Stimulated activated CD8-positive, alpha-beta memory T cell treated with anti-CD3 and anti-CD28 coated beads, Interleukin-7, amount 100 ng/mL, for 1 hour (primary cell): ENCODE measurements at regions not wholly inside any gene's neighbourhood (a gene's known extent, or its start where the extent isn't known, plus 50 kb on each side); places are given as distances from the start of the nearest gene placed in this dataset.

Experiments
- DNase-seq, 2 donors: peaks; one replicate each; pipeline ENCODE4 v3.0.0-alpha.2; 2020; ENCODE audit warnings: low read depth in 2 of 2

- DNase-seq: no peak
Observed at GRCh38 chr9:120001536-120001935, 578.4 kb downstream of the CDK5RAP2 start.

DNA sequence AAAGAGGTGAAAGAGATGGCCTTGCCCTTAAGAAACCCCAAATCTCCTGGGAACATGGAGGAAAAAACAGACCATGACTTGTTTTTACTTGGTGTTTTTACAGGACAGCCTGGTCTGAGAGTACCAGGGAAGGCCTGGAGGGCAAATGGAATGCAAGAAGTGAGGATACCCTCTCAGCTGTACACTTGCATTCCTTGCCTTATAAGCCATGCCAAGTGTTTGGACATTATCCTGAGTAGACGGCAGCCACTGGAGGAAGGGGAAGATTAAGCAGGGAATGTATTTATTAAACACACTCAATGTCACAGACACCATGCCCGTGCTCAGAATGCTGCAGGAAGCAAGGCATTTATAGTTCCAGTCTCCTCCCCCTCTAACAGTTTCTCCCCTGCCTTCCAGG lies 581.4 kb downstream of the CDK5RAP2 start:
- DNase-seq: no peak

DNA sequence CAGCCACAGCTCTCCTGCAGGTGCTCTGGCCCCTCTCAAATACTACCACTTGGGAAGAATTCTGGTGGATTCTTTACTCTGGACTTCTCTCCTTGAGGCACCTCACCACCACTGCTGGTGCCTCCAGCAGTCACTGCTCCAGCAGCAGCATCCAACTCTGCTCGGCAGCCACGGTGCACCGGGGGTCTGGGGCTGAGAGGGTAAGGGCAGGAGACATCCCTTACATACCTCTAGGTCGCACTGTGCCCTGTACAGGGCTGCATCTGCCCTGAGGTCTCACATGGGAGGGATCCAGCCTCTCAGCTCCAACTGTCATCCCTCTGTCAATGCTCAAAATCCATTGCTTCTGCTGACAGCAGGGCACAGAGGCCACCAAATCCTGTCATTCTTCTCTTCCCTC lies 588.2 kb downstream of the CDK5RAP2 start:
- DNase-seq: no peak

GRCh38 chr9:119986713-119987112 lies 593.3 kb downstream of the CDK5RAP2 start:
- no peak for DNase-seq

- no peak for DNase-seq
Observed at GRCh38 chr9:119986205-119986604, 593.8 kb downstream of the CDK5RAP2 start.

GRCh38 chr9:119974026-119974425 lies 604.8 kb upstream of the BRINP1 start:
- DNase-seq: no peak

DNA sequence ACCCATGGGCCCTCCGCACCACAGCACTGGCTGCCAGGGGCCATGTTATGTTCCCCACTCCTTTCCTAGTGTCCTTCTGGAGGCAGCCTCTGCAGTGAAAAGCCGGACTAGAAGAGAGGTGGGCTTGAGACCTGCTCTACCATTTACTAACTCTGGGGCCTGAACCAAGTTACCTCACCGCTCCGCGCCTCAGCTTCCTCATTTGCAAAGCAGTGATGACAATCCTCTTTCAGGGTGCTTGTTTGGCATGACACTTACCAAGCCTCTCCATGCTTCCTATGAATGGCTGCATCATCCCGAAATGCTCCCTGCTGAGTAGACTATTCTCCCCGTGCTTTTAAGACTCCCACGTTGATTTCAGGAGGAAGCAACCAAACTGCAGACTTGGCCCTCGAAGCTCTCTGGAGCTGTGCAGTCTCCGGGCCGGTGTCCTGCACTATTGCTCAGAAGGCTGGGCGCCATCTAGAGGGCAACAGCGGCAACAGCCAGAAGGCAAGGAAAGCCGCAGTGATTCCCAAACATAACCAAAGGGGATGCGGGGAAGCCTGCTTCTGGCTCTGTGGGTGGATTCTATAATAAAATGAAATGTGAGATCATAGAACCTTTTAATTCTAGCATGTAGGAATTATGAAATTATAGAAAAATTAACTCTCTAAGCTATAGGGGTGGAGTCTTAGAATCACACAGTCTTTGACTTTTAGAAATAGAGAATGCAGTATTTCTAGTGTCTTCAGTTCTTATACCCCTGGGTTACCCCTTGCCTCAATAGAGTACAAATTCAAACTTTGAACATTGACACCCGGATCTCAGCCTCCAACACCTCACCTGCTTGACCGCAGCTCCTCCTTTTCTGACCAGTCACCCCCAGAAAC lies 599.8 kb upstream of the BRINP1 start:
- peak; percentile 1 to 2 for DNase-seq

- no peak for DNase-seq
Observed at GRCh38 chr9:119967867-119968535, 598.8 kb upstream of the BRINP1 start.

GRCh38 chr9:119963798-119964372 lies 594.6 kb upstream of the BRINP1 start:
- no peak for DNase-seq

DNA sequence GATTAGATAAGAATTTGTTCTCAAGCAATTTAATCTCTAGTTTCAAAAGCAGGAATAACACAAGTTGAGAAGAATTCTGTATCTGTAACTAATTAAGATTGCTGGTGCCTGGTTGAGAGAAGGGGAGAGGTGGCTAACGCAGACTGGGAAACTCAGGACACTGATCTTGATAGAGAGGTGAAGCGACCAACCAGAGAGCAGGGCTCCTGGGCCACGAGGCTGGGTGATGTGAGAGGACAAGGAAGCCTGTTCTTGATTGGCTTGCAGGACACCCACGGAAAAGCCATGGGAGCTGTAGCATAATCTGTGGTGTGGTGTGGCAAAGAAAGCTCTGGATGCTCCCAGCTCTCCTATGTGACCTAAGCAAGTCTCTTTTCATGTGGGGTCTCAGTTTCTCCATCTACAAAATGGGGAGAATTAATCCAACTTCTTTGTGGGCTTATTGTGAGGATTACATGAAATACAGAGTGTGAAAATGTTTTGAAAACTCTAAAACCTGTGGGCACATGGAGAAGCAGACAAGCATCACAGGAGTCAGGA lies 594.1 kb upstream of the BRINP1 start:
- no peak for DNase-seq

- DNase-seq: no peak
Observed at GRCh38 chr9:119961774-119962424, 592.7 kb upstream of the BRINP1 start.

GRCh38 chr9:119959846-119960545 lies 590.8 kb upstream of the BRINP1 start:
- no peak for DNase-seq

DNA sequence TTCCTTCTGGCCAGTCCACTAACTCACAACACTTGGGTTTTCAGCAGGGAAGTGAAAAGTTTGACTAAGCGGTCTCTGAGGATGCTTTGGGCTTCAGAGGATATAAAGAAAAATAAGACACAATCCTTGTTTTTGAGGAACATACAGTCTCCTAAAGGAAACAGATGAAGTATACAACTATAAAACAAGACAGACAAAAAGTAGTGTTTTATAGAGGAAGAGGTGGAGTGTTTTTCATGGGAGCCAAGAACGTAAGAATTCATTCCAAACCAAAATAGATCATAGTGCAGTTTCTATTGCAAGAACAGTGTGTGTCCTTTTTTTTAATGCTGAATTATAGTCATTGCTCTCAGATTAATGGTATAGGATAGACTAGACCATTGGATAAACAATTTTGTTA lies 586.9 kb upstream of the BRINP1 start:
- DNase-seq: no peak

DNA sequence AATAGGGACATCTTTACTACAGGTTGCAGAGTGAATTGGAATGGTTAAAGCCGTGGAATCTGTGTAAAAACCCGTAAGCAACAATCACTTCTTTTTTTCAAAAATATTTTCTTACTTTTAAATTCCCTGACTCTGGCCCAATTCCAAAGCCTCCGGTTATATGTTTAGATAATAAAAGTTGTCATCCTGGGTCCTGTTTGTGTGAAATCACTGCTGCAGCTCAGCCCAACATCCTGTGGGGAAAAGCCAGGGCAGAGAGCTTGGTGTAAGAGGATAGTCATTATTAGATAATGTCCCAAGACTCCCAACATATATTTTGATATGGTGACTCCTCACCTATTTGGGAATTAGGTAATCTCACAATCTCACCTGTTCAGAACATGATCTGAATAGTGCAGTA lies 586.0 kb upstream of the BRINP1 start:
- DNase-seq: no peak

GRCh38 chr9:119951591-119951990 lies 582.4 kb upstream of the BRINP1 start:
- no peak for DNase-seq

DNA sequence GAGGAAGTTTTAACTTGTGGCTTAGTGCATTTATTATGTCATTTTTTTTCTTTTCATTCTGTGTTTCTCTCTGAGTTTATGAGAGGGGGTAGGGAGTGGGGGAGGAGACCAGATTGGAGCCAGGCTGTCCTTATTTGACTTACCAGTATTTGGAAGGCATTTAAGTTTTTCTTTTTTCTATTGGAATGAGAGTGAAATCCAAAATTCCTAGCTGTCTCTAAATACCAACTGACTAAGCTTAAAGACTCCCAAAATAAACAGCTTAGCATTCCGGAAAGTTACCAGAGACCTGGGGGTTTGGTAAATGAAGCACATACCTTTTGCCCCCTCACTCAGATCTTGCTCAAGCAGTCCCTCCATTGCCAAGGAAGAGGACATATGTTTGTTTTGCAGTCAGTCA lies 581.9 kb upstream of the BRINP1 start:
- DNase-seq: no peak

- DNase-seq: no peak
Observed at GRCh38 chr9:119945686-119946085, 576.5 kb upstream of the BRINP1 start.

DNA sequence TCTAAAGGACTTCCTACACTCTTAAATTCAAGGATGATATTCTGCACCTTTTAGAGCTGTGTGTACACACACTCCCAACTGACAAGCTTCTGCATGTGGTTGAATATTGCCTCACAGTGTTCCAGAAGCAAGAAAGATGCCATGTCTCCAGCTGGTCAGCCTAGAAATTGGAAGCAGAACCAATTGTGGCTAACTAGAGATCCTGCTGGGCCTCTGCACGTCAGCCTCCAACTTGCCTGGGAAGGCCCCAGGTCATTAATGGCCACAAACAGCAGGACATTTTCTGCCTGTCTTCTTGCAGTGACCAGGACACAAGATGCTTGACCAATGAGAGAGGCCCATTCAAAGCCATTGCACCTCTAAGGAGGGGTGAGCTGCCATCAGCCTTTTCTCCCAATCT lies 571.9 kb upstream of the BRINP1 start:
- no peak for DNase-seq

DNA sequence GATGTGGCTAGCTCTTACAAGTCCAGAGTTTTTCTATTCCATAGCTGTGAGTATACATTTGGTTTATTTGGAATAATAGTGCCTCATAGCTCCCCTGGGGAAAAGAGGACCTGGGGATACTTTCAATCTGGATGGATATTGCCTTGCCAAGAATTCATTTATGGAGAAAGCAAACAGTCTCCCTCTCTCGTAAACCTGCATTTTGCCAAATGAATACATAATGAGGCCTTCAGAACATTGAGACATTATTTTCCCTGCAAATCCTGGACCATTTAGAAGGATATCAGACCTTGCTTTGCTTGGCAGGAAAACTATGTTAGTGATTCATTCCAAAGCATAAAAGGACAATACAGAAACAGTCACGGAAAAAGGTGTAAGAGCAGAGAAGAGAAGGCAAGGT lies 569.6 kb upstream of the BRINP1 start:
- DNase-seq: no peak

GRCh38 chr9:119934497-119934896 lies 565.3 kb upstream of the BRINP1 start:
- DNase-seq: no peak

- no peak for DNase-seq
Observed at GRCh38 chr9:119933191-119933590, 564.0 kb upstream of the BRINP1 start.

- DNase-seq: no peak
Observed at GRCh38 chr9:119924736-119925135, 555.5 kb upstream of the BRINP1 start.
